Ovary (tissue), 3 donors: ENCODE measurements at regions not wholly inside any gene's neighbourhood (a gene's known extent, or its start where the extent isn't known, plus 50 kb on each side); places are given as distances from the start of the nearest gene placed in this dataset.

ENCODE experiments used
- EP300 ChIP-seq: sonication (generic); formaldehyde crosslinking; IDR thresholded peaks from one replicate; pipeline ENCODE4 v1.6.1; 2017; ENCODE audit warnings: antibody characterized with exemption
- POLR2A ChIP-seq: fragments of 450-650 bp; IDR thresholded peaks from one replicate; pipeline ENCODE4 v1.6.1; 2017; ENCODE audit warnings: antibody characterized with exemption, mild to moderate bottlenecking, moderate library complexity
- TF ChIP-seq, protein P1 (sequence below), 3 donors: fragments of 450-650 bp in 2 of 3; fragments of 200-600 bp in 1 of 3; IDR thresholded peaks; one replicate each; pipeline versions ENCODE4 v1.5.1 to v1.8.0; 2016 to 2022; ENCODE audit warnings: antibody characterized with exemption in 3 of 3, mild to moderate bottlenecking in 1 of 3
- donor health status: DM: no; HTN: no; CAD: no.

- TF ChIP-seq POLR2A, result no peak
- TF ChIP-seq, protein P1, sequence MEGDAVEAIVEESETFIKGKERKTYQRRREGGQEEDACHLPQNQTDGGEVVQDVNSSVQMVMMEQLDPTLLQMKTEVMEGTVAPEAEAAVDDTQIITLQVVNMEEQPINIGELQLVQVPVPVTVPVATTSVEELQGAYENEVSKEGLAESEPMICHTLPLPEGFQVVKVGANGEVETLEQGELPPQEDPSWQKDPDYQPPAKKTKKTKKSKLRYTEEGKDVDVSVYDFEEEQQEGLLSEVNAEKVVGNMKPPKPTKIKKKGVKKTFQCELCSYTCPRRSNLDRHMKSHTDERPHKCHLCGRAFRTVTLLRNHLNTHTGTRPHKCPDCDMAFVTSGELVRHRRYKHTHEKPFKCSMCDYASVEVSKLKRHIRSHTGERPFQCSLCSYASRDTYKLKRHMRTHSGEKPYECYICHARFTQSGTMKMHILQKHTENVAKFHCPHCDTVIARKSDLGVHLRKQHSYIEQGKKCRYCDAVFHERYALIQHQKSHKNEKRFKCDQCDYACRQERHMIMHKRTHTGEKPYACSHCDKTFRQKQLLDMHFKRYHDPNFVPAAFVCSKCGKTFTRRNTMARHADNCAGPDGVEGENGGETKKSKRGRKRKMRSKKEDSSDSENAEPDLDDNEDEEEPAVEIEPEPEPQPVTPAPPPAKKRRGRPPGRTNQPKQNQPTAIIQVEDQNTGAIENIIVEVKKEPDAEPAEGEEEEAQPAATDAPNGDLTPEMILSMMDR (IDR thresholded peaks at IDR 0.05), result no peak
- no peak for TF ChIP-seq EP300
Observed at GRCh38 chr13:34086281-34086680, 268.3 kb downstream of the RFC3 start.
